Panc1 (cell line): ENCODE measurements at regions not wholly inside any gene's neighbourhood (a gene's known extent, or its start where the extent isn't known, plus 50 kb on each side); places are given as distances from the start of the nearest gene placed in this dataset.

Experiments used
- CTCF ChIP-seq: fragments of 450-650 bp; IDR thresholded peaks from 2 replicates; pipeline ENCODE4 v1.5.1; 2017; ENCODE audit warnings: mild to moderate bottlenecking
- TF ChIP-seq, protein P1 (sequence below), 2 experiments: IDR thresholded peaks; 2 replicates each; pipeline ENCODE4 v1.6.1; 2011 to 2012; ENCODE audit warnings: low read depth in 2 of 2, control low read depth in 1 of 2, low read length in 1 of 2, mild to moderate bottlenecking in 1 of 2, moderate library complexity in 1 of 2; ENCODE audit not compliant: insufficient read depth in 1 of 2

- no peak for TF ChIP-seq CTCF
- TF ChIP-seq, protein P1, sequence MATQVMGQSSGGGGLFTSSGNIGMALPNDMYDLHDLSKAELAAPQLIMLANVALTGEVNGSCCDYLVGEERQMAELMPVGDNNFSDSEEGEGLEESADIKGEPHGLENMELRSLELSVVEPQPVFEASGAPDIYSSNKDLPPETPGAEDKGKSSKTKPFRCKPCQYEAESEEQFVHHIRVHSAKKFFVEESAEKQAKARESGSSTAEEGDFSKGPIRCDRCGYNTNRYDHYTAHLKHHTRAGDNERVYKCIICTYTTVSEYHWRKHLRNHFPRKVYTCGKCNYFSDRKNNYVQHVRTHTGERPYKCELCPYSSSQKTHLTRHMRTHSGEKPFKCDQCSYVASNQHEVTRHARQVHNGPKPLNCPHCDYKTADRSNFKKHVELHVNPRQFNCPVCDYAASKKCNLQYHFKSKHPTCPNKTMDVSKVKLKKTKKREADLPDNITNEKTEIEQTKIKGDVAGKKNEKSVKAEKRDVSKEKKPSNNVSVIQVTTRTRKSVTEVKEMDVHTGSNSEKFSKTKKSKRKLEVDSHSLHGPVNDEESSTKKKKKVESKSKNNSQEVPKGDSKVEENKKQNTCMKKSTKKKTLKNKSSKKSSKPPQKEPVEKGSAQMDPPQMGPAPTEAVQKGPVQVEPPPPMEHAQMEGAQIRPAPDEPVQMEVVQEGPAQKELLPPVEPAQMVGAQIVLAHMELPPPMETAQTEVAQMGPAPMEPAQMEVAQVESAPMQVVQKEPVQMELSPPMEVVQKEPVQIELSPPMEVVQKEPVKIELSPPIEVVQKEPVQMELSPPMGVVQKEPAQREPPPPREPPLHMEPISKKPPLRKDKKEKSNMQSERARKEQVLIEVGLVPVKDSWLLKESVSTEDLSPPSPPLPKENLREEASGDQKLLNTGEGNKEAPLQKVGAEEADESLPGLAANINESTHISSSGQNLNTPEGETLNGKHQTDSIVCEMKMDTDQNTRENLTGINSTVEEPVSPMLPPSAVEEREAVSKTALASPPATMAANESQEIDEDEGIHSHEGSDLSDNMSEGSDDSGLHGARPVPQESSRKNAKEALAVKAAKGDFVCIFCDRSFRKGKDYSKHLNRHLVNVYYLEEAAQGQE (IDR thresholded peaks at IDR 0.05; ENCODE audit: insufficient read depth in 1 of 2, low read depth in 2 of 2, low read length in 1 of 2) = no peak
These were observed 64.0 kb upstream of the CAPRIN1 start for GRCh38 chr11:33987545-33987944.
